Kidney (tissue), 13 donors: ENCODE measurements at regions not wholly inside any gene's neighbourhood (a gene's known extent, or its start where the extent isn't known, plus 50 kb on each side); places are given as distances from the start of the nearest gene placed in this dataset.

Source experiments
- DNase-seq, 5 donors: peaks; one replicate each; pipeline ENCODE4 v3.0.0-alpha.2; 2013 to 2020
- FAIRE-seq: peaks from 2 replicates; lab custom pipeline; 2012; peaks lifted over from hg19 to GRCh38; lab: Jason Lieb, UNC
- H3K27ac ChIP-seq, 2 donors: one replicate each; pipeline ENCODE4 v1.7.0; 2013; ENCODE audit warnings: low read depth in 2 of 2, low read length in 2 of 2, inconsistent platforms in 1 of 2
- H3K27me3 ChIP-seq: one replicate; pipeline ENCODE4 v1.7.1; 2013; ENCODE audit warnings: low read length, inconsistent platforms; ENCODE audit not compliant: control insufficient read depth, insufficient read depth
- H3K36me3 ChIP-seq, 3 donors: one replicate each; pipeline versions ENCODE4 v1.7.0 to v1.7.1; 2013; ENCODE audit warnings: low read length in 3 of 3, control low read depth in 1 of 3, inconsistent platforms in 1 of 3; ENCODE audit not compliant: insufficient read depth in 3 of 3, control insufficient read depth in 2 of 3
- H3K4me1 ChIP-seq, 3 donors: one replicate each; pipeline versions ENCODE4 v1.7.0 to v1.7.1; 2013; ENCODE audit warnings: low read length in 3 of 3, inconsistent platforms in 1 of 3, low read depth in 1 of 3; ENCODE audit not compliant: control insufficient read depth in 2 of 3, insufficient read depth in 2 of 3
- H3K4me3 ChIP-seq, 3 donors: one replicate each; pipeline versions ENCODE4 v1.7.0 to v1.8.1; 2013; ENCODE audit warnings: low read length in 3 of 3, control low read depth in 1 of 3, inconsistent platforms in 1 of 3
- H3K9ac ChIP-seq, 3 donors: one replicate each; pipeline versions ENCODE4 v1.7.0 to v1.7.1; 2013; ENCODE audit warnings: low read length in 3 of 3, control low read depth in 1 of 3, inconsistent platforms in 1 of 3
- H3K9me3 ChIP-seq, 3 donors: one replicate each; pipeline versions ENCODE4 v1.7.0 to v1.7.1; 2013; ENCODE audit warnings: low read length in 3 of 3, control low read depth in 1 of 3, inconsistent platforms in 1 of 3; ENCODE audit not compliant: control insufficient read depth in 2 of 3, insufficient read depth in 1 of 3
- CTCF ChIP-seq: IDR thresholded peaks from 3 replicates; pipeline ENCODE4 v1.5.1; 2012; ENCODE audit warnings: mild to moderate bottlenecking, moderate library complexity, borderline replicate concordance; ENCODE audit not compliant: insufficient read depth; ENCODE audit errors: extremely low read depth
- intact Hi-C: fragments of 100-400 bp; cut with DNase I; formaldehyde crosslinking; loops from one replicate; pipeline ENCODE4 v1.11.1; 2022
- donor health status: control.
- donor health status: control.
- donor health status: control.
- donor health status: control.
- donor health status: control.
- donor health status: DM: yes; HTN: yes; CAD: no.
- donor health status: Normal renal cell carcinoma (clear cell type).

- no peaks in the 10 kb centered on the region for H3K9me3 ChIP-seq
- intact Hi-C loops = no loop called here
- TF ChIP-seq CTCF = no peak
- H3K36me3 ChIP-seq = no peaks in the 10 kb centered on the region
- no peak overlapping the region for H3K27ac ChIP-seq
- no peak overlapping the region for H3K9ac ChIP-seq
- peaks cover 0 to 2% (median 0%) of the 10 kb centered on the region in 3 donors for H3K4me1 ChIP-seq
- FAIRE-seq = no peak
- no peak overlapping the region for H3K4me3 ChIP-seq
- H3K27me3 ChIP-seq = no peaks in the 10 kb centered on the region
- peak in 2 of 5 donors; percentile 5 to 51 for DNase-seq
These were observed 79.9 kb upstream of the OTOS start for GRCh38 chr2:240220371-240220770.

GRCh38 chr2:240223631-240224030 is 83.2 kb upstream of the OTOS start:
- DNase-seq (peak in 2 of 5 donors; percentile 3 to 43), FAIRE-seq (no peak)
- intact Hi-C loops = no loop called here
- Histone ChIP-seq H3K27ac (no peak overlapping the region), H3K4me1 (peaks cover 0 to 2% (median 0%) of the 10 kb centered on the region in 3 donors), H3K9ac (no peak overlapping the region), H3K36me3 (no peaks in the 10 kb centered on the region), H3K9me3 (peaks cover 0 to under 1% (median 0%) of the 10 kb centered on the region in 3 donors), H3K27me3 (no peaks in the 10 kb centered on the region), H3K4me3 (no peak overlapping the region)
- TF ChIP-seq CTCF = no peak

- DNase-seq (peak; percentile 36 to 87 (median 63)), FAIRE-seq (no peak)
- no peak for TF ChIP-seq CTCF
- Histone ChIP-seq H3K36me3 (no peaks in the 10 kb centered on the region), H3K4me3 (no peak overlapping the region), H3K9ac (no peak overlapping the region), H3K27ac (peak overlapping the region in 1 of 2 donors; percentile 69), H3K9me3 (peaks cover 0 to 9% (median 0%) of the 10 kb centered on the region in 3 donors), H3K4me1 (peaks cover 0 to 2% (median 0%) of the 10 kb centered on the region in 3 donors), H3K27me3 (no peaks in the 10 kb centered on the region)
- intact Hi-C loops = no loop called here
These were observed 84.2 kb upstream of the OTOS start for GRCh38 chr2:240224676-240225075.

GRCh38 chr2:240225131-240225530 is 84.7 kb upstream of the OTOS start:
- Histone ChIP-seq H3K9ac (no peak overlapping the region), H3K4me3 (no peak overlapping the region), H3K9me3 (peaks cover 0 to 11% (median 0%) of the 10 kb centered on the region in 3 donors), H3K4me1 (peaks cover 0 to 2% (median 0%) of the 10 kb centered on the region in 3 donors), H3K27me3 (no peaks in the 10 kb centered on the region), H3K36me3 (no peaks in the 10 kb centered on the region), H3K27ac (peak overlapping the region in 1 of 2 donors; percentile 69)
- intact Hi-C loops = no loop called here
- peak in 2 of 5 donors; percentile 38 to 59 for DNase-seq
- TF ChIP-seq CTCF = no peak
- no peak for FAIRE-seq
